Adrenal gland (tissue), 9 donors: ENCODE measurements at regions not wholly inside any gene's neighbourhood (a gene's known extent, or its start where the extent isn't known, plus 50 kb on each side); places are given as distances from the start of the nearest gene placed in this dataset.

ENCODE experiments used
- DNase-seq, 7 donors: peaks; one replicate each; pipeline ENCODE4 v3.0.0-alpha.2; 2019 to 2020
- H3K27ac ChIP-seq, 5 donors: fragments of 200-600 bp; sonication (generic) in 4 of 5; 1 replicate in 3 of 5; 2 replicates in 2 of 5; pipeline versions ENCODE4 v1.5.1 to v1.8.0; 2016 to 2020; ENCODE audit warnings: mild to moderate bottlenecking in 1 of 5
- H3K27me3 ChIP-seq: fragments of 200-600 bp; 2 replicates; pipeline ENCODE4 v1.8.0; 2021
- H3K36me3 ChIP-seq, 2 donors: fragments of 200-600 bp; replicated peaks in 1 of 2; 1 replicate in 1 of 2; 2 replicates in 1 of 2; pipeline versions ENCODE4 v1.5.1 to v1.8.0; 2018 to 2022
- H3K4me1 ChIP-seq, 2 donors: fragments of 200-600 bp; replicated peaks in 1 of 2; 1 replicate in 1 of 2; 2 replicates in 1 of 2; pipeline versions ENCODE4 v1.5.1 to v1.8.0; 2018 to 2021
- H3K4me3 ChIP-seq, 4 donors: fragments of 200-600 bp; sonication (generic) in 3 of 4; one replicate each; pipeline ENCODE4 v1.5.1; 2016 to 2018
- H3K9me3 ChIP-seq, 3 donors: fragments of 200-600 bp; sonication (generic) in 1 of 3; replicated peaks in 1 of 3; 1 replicate in 2 of 3; 2 replicates in 1 of 3; pipeline versions ENCODE4 v1.5.1 to v1.8.0; 2016 to 2021
- POLR2A ChIP-seq, 2 donors: fragments of 450-650 bp; IDR thresholded peaks; one replicate each; pipeline ENCODE4 v1.6.1; 2017; ENCODE audit warnings: antibody characterized with exemption in 2 of 2, mild to moderate bottlenecking in 2 of 2, moderate library complexity in 1 of 2
- WGBS, 4 donors: extraction: QIAGEN DNeasy Blood & Tissue Kit in 2 of 4; methylation state at CpG; one replicate each; pipeline versions ENCODE4 v1.1.5 to v1.1.7; 2013 to 2017; 5-methylcytosine and 5-hydroxymethylcytosine counted together
- intact Hi-C, 2 donors: fragments of 100-400 bp; cut with DNase I; formaldehyde crosslinking; loops; one replicate each; pipeline versions ENCODE4 v1.14.1 to v1.15.0; 2022 to 2023
- TF ChIP-seq, protein P1 (sequence below), 6 experiments: fragments of 450-650 bp in 4 of 6; fragments of 200-600 bp in 2 of 6; sonication (generic) in 1 of 6; IDR thresholded peaks; 1 replicate in 5 of 6; 2 replicates in 1 of 6; pipeline versions ENCODE4 v1.5.1 to v1.8.0; 2016 to 2021; ENCODE audit warnings: antibody characterized with exemption in 6 of 6, mild to moderate bottlenecking in 2 of 6, moderate library complexity in 1 of 6
- donor health status: healthy with polysubstance abuse.
- donor health status: Bipolar disorder and iron deficiency.
- donor health status: DM: yes; HTN: yes; CAD: no.
- donor health status: DM: no; HTN: no; CAD: no.
- donor health status: DM: no; HTN: no; CAD: no.

DNA sequence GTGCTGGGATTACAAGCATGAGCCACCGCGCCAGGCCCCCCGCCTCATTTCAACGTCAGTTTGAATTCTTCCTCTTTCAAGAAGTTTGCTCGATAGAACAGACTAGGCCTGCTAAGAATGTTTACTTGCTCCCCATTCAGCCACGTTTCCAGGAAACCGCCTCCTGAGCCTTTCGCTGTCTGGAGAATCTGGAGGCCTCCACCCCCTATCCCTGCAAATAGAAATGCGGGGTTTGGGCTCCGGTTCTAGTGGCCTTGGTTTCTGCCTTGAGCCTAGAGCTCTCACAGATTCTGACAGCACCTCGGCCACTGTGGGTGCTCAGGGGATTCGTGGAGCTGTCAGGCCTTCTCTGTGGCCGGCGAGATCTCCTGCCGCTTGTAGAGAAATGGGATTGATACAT lies 84.3 kb downstream of the UBIAD1 start:
- Histone ChIP-seq H3K4me1 (no peaks in the 10 kb centered on the region), H3K9me3 (no peaks in the 10 kb centered on the region), H3K27ac (no peak overlapping the region), H3K27me3 (peaks cover 9% of the 10 kb centered on the region), H3K4me3 (no peak overlapping the region), H3K36me3 (no peaks in the 10 kb centered on the region)
- WGBS, 4 donors, result 76 to 86% (median 77%) methylated on average over 15 of the region's 15 CpGs
- TF ChIP-seq, protein P1, sequence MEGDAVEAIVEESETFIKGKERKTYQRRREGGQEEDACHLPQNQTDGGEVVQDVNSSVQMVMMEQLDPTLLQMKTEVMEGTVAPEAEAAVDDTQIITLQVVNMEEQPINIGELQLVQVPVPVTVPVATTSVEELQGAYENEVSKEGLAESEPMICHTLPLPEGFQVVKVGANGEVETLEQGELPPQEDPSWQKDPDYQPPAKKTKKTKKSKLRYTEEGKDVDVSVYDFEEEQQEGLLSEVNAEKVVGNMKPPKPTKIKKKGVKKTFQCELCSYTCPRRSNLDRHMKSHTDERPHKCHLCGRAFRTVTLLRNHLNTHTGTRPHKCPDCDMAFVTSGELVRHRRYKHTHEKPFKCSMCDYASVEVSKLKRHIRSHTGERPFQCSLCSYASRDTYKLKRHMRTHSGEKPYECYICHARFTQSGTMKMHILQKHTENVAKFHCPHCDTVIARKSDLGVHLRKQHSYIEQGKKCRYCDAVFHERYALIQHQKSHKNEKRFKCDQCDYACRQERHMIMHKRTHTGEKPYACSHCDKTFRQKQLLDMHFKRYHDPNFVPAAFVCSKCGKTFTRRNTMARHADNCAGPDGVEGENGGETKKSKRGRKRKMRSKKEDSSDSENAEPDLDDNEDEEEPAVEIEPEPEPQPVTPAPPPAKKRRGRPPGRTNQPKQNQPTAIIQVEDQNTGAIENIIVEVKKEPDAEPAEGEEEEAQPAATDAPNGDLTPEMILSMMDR (IDR thresholded peaks at IDR 0.05), result no peak
- TF ChIP-seq POLR2A (IDR thresholded peaks at IDR 0.05), result no peak
- intact Hi-C loops, result no loop called here
- no peak for DNase-seq

- intact Hi-C loops, result no loop called here
- H3K27ac ChIP-seq, result no peak overlapping the region
- H3K4me3 ChIP-seq, result no peak overlapping the region
- DNase-seq, result no peak
- no peak for TF ChIP-seq POLR2A (IDR thresholded peaks at IDR 0.05)
- TF ChIP-seq, protein P1 (IDR thresholded peaks at IDR 0.05), result no peak
- no peaks in the 10 kb centered on the region for H3K36me3 ChIP-seq
- H3K4me1 ChIP-seq, result no peaks in the 10 kb centered on the region
- peaks cover 9% of the 10 kb centered on the region for H3K27me3 ChIP-seq
- WGBS, 4 donors, result 38 to 66% (median 60%) methylated on average over 3 to 6 of the region's 6 CpGs
- H3K9me3 ChIP-seq, result no peaks in the 10 kb centered on the region
Measured at GRCh38 chr1:11358984-11359383, 86.0 kb downstream of the UBIAD1 start.

GRCh38 chr1:11362547-11363021 lies 89.6 kb downstream of the UBIAD1 start:
- intact Hi-C loops, result no loop called here
- no peaks in the 10 kb centered on the region for H3K9me3 ChIP-seq
- no peak overlapping the region for H3K4me3 ChIP-seq
- TF ChIP-seq, protein P1 (IDR thresholded peaks at IDR 0.05), result no peak
- TF ChIP-seq POLR2A (IDR thresholded peaks at IDR 0.05), result no peak
- no peaks in the 10 kb centered on the region for H3K27me3 ChIP-seq
- 39 to 58% (median 45%) methylated on average over 15 to 16 of the region's 16 CpGs for WGBS, 4 donors
- no peak overlapping the region for H3K27ac ChIP-seq
- no peaks in the 10 kb centered on the region for H3K4me1 ChIP-seq
- DNase-seq, result no peak
- H3K36me3 ChIP-seq, result no peaks in the 10 kb centered on the region

GRCh38 chr1:11364170-11364569 lies 91.2 kb downstream of the UBIAD1 start:
- Histone ChIP-seq H3K27ac (no peak overlapping the region), H3K9me3 (no peaks in the 10 kb centered on the region), H3K27me3 (no peaks in the 10 kb centered on the region), H3K4me1 (no peaks in the 10 kb centered on the region), H3K4me3 (no peak overlapping the region), H3K36me3 (no peaks in the 10 kb centered on the region)
- DNase-seq, result no peak
- TF ChIP-seq, protein P1 (IDR thresholded peaks at IDR 0.05), result peak in 1 of 6 experiments; percentile 26
- TF ChIP-seq POLR2A (IDR thresholded peaks at IDR 0.05), result no peak
- WGBS, 4 donors, result 62 to 68% (median 66%) methylated on average over 7 of the region's 7 CpGs; no CpG with 5 or more reads in 1 of the 4 donors
- intact Hi-C loops, result no loop called here
